ENCODE measurements at regions not wholly inside any gene's neighbourhood (a gene's known extent, or its start where the extent isn't known, plus 50 kb on each side); places are given as distances from the start of the nearest gene placed in this dataset.

- Histone ChIP-seq H3K27me3 (no peaks in the 10 kb centered on the region), H3K27ac (no peak overlapping the region), H3K4me3 (no peak overlapping the region), H3K36me3 (no peaks in the 10 kb centered on the region), H3K9me3 (no peaks in the 10 kb centered on the region), H3K4me1 (peaks cover 0 to 11% (median 0%) of the 10 kb centered on the region in 4 donors)
- TF ChIP-seq POLR2A (IDR thresholded peaks at IDR 0.05) (no peak), CTCF (IDR thresholded peaks at IDR 0.05) (no peak), EP300 (IDR thresholded peaks at IDR 0.05; ENCODE audit: low read depth) (no peak), POLR2AphosphoS5 (IDR thresholded peaks at IDR 0.05) (no peak)
- in situ Hi-C loops (cut with MboI; ENCODE audit: low pct_ligation_motif_present in 1 of 4, low pct_unique_long_range_greater_than_20kb in 1 of 4, low sequenced_read_pairs in 3 of 4) = no loop called here
- intact Hi-C loops (cut with DNase I; ENCODE audit: low total_unique reads) = no loop called here
- 81% methylated on average over 7 of the region's 7 CpGs; no CpG with 5 or more reads in 1 of the 2 donors for WGBS, 2 donors (ENCODE audit: low coverage in 1 of 2)
- no peak for DNase-seq
These were observed 213.8 kb upstream of the CST7 start for GRCh38 chr20:24735263-24735662.

- in situ Hi-C loops (cut with MboI; ENCODE audit: low pct_ligation_motif_present in 1 of 4, low pct_unique_long_range_greater_than_20kb in 1 of 4, low sequenced_read_pairs in 3 of 4) (no loop called here), intact Hi-C loops (cut with DNase I; ENCODE audit: low total_unique reads) (no loop called here)
- 48 to 49% methylated on average over 8 to 10 of the region's 10 CpGs for WGBS, 2 donors (ENCODE audit: low coverage in 1 of 2)
- Histone ChIP-seq H3K4me3 (no peak overlapping the region), H3K36me3 (no peaks in the 10 kb centered on the region), H3K9me3 (no peaks in the 10 kb centered on the region), H3K27me3 (no peaks in the 10 kb centered on the region), H3K4me1 (peaks cover 0 to 11% (median 0%) of the 10 kb centered on the region in 4 donors), H3K27ac (no peak overlapping the region)
- TF ChIP-seq CTCF (IDR thresholded peaks at IDR 0.05) (no peak), POLR2A (IDR thresholded peaks at IDR 0.05) (no peak), POLR2AphosphoS5 (IDR thresholded peaks at IDR 0.05) (no peak), EP300 (IDR thresholded peaks at IDR 0.05; ENCODE audit: low read depth) (no peak)
- no peak for DNase-seq
These were observed 212.8 kb upstream of the CST7 start for GRCh38 chr20:24736131-24736843.

- in situ Hi-C loops (cut with MboI; ENCODE audit: low pct_ligation_motif_present in 1 of 4, low pct_unique_long_range_greater_than_20kb in 1 of 4, low sequenced_read_pairs in 3 of 4) (no loop called here), intact Hi-C loops (cut with DNase I; ENCODE audit: low total_unique reads) (no loop called here)
- H3K27me3 ChIP-seq = no peaks in the 10 kb centered on the region
- no peak for TF ChIP-seq EP300 (IDR thresholded peaks at IDR 0.05; ENCODE audit: low read depth)
- no peak for TF ChIP-seq CTCF (IDR thresholded peaks at IDR 0.05)
- no peak for TF ChIP-seq POLR2A (IDR thresholded peaks at IDR 0.05)
- no peak for TF ChIP-seq POLR2AphosphoS5 (IDR thresholded peaks at IDR 0.05)
- no peak for DNase-seq
- peaks cover 0 to 11% (median 0%) of the 10 kb centered on the region in 4 donors for H3K4me1 ChIP-seq
- H3K27ac ChIP-seq = no peak overlapping the region
- H3K9me3 ChIP-seq = no peaks in the 10 kb centered on the region
- H3K36me3 ChIP-seq = no peaks in the 10 kb centered on the region
- 86% methylated on average over 5 of the region's 5 CpGs; no CpG with 5 or more reads in 1 of the 2 donors for WGBS, 2 donors (ENCODE audit: low coverage in 1 of 2)
- H3K4me3 ChIP-seq = no peak overlapping the region
These were observed 212.2 kb upstream of the CST7 start for GRCh38 chr20:24736844-24737211.

GRCh38 chr20:24737212-24737850 is 211.7 kb upstream of the CST7 start:
- TF ChIP-seq EP300 (IDR thresholded peaks at IDR 0.05; ENCODE audit: low read depth) (no peak), POLR2A (IDR thresholded peaks at IDR 0.05) (no peak), POLR2AphosphoS5 (IDR thresholded peaks at IDR 0.05) (no peak), CTCF (IDR thresholded peaks at IDR 0.05) (no peak)
- intact Hi-C loops (cut with DNase I; ENCODE audit: low total_unique reads) = no loop called here
- Histone ChIP-seq H3K4me3 (no peak overlapping the region), H3K36me3 (no peaks in the 10 kb centered on the region), H3K9me3 (no peaks in the 10 kb centered on the region), H3K27me3 (no peaks in the 10 kb centered on the region), H3K27ac (no peak overlapping the region), H3K4me1 (peaks cover 0 to 11% (median 0%) of the 10 kb centered on the region in 4 donors)
- no peak for DNase-seq
- WGBS, 2 donors (ENCODE audit: low coverage in 1 of 2) = 90 to 93% methylated on average over 3 to 10 of the region's 10 CpGs
- in situ Hi-C loops (cut with MboI; ENCODE audit: low pct_ligation_motif_present in 1 of 4, low pct_unique_long_range_greater_than_20kb in 1 of 4, low sequenced_read_pairs in 3 of 4) = no loop called here

All from transverse colon (tissue), 4 donors.